ENCODE measurements at regions not wholly inside any gene's neighbourhood (a gene's known extent, or its start where the extent isn't known, plus 50 kb on each side); places are given as distances from the start of the nearest gene placed in this dataset.

- Histone ChIP-seq H3K4me1 (ENCODE audit: control insufficient read depth, extremely low read depth, insufficient read depth, low read length) (peaks cover 4% of the 10 kb centered on the region), H3K9me1 (ENCODE audit: control insufficient read depth, extremely low read depth, insufficient read depth, low read length) (no peaks in the 10 kb centered on the region), H4K20me1 (ENCODE audit: control insufficient read depth, extremely low read depth, insufficient read depth, low read length) (no peaks in the 10 kb centered on the region), H3K9me3 (ENCODE audit: control insufficient read depth, low read depth, low read length) (no peaks in the 10 kb centered on the region), H3K4me2 (ENCODE audit: control insufficient read depth, extremely low read depth, insufficient read depth, low read depth, low read length) (no peak overlapping the region), H3K36me3 (ENCODE audit: control insufficient read depth in 2 of 2, extremely low read depth in 1 of 2, insufficient read depth in 2 of 2, low read length in 2 of 2) (no peaks in the 10 kb centered on the region), H3K4me3 (ENCODE audit: control insufficient read depth in 2 of 3, extremely low read depth in 1 of 3, insufficient read depth in 2 of 3, low read depth in 1 of 3, low read length in 3 of 3) (no peak overlapping the region), H3K79me2 (ENCODE audit: control insufficient read depth, insufficient read depth, low read length) (no peaks in the 10 kb centered on the region), H2AFZ (ENCODE audit: control insufficient read depth, low read length) (no peak overlapping the region), H3K27me3 (ENCODE audit: control insufficient read depth, extremely low read depth, insufficient read depth, low read length) (no peaks in the 10 kb centered on the region), H3K9ac (ENCODE audit: control insufficient read depth, extremely low read depth, insufficient read depth, low read length) (no peak overlapping the region), H3K27ac (ENCODE audit: control insufficient read depth, insufficient read depth, low read length) (no peak overlapping the region)
- TF ChIP-seq CTCF (optimal IDR thresholded peaks at IDR 0.05 in 1 of 3, IDR thresholded peaks at IDR 0.05 in 1 of 3, conservative IDR thresholded peaks at IDR 0.05 in 1 of 3; ENCODE audit: extremely low read depth in 1 of 3, insufficient read depth in 2 of 3, low read length in 3 of 3) (no peak), EZH2 (IDR thresholded peaks at IDR 0.05; ENCODE audit: low read length) (no peak)
- DNase-seq (ENCODE audit: low read depth, low spot score) (no peak), FAIRE-seq (no peak)
- dilution Hi-C loops (cut with MboI; ENCODE audit: extremely low pct_ligation_motif_present, low sequenced_read_pairs) = no loop called here
These were observed 173.8 kb upstream of the ARRDC4 start for GRCh38 chr15:97786741-97787140.

- FAIRE-seq (no peak), DNase-seq (ENCODE audit: low read depth, low spot score) (no peak)
- Histone ChIP-seq H3K27me3 (ENCODE audit: control insufficient read depth, extremely low read depth, insufficient read depth, low read length) (no peaks in the 10 kb centered on the region), H3K4me3 (ENCODE audit: control insufficient read depth in 2 of 3, extremely low read depth in 1 of 3, insufficient read depth in 2 of 3, low read depth in 1 of 3, low read length in 3 of 3) (no peak overlapping the region), H3K4me1 (ENCODE audit: control insufficient read depth, extremely low read depth, insufficient read depth, low read length) (peaks cover 12% of the 10 kb centered on the region), H3K79me2 (ENCODE audit: control insufficient read depth, insufficient read depth, low read length) (no peaks in the 10 kb centered on the region), H3K36me3 (ENCODE audit: control insufficient read depth in 2 of 2, extremely low read depth in 1 of 2, insufficient read depth in 2 of 2, low read length in 2 of 2) (no peaks in the 10 kb centered on the region), H4K20me1 (ENCODE audit: control insufficient read depth, extremely low read depth, insufficient read depth, low read length) (no peaks in the 10 kb centered on the region), H2AFZ (ENCODE audit: control insufficient read depth, low read length) (no peak overlapping the region), H3K9me3 (ENCODE audit: control insufficient read depth, low read depth, low read length) (no peaks in the 10 kb centered on the region), H3K27ac (ENCODE audit: control insufficient read depth, insufficient read depth, low read length) (no peak overlapping the region), H3K9ac (ENCODE audit: control insufficient read depth, extremely low read depth, insufficient read depth, low read length) (no peak overlapping the region), H3K4me2 (ENCODE audit: control insufficient read depth, extremely low read depth, insufficient read depth, low read depth, low read length) (no peak overlapping the region), H3K9me1 (ENCODE audit: control insufficient read depth, extremely low read depth, insufficient read depth, low read length) (no peaks in the 10 kb centered on the region)
- TF ChIP-seq CTCF (optimal IDR thresholded peaks at IDR 0.05 in 1 of 3, IDR thresholded peaks at IDR 0.05 in 1 of 3, conservative IDR thresholded peaks at IDR 0.05 in 1 of 3; ENCODE audit: extremely low read depth in 1 of 3, insufficient read depth in 2 of 3, low read length in 3 of 3) (no peak), EZH2 (IDR thresholded peaks at IDR 0.05; ENCODE audit: low read length) (no peak)
- dilution Hi-C loops (cut with MboI; ENCODE audit: extremely low pct_ligation_motif_present, low sequenced_read_pairs) = no loop called here
These were observed 170.3 kb upstream of the ARRDC4 start for GRCh38 chr15:97790180-97790579.
